Left ventricle myocardium inferior (tissue), 1 donor: ENCODE measurements at regions not wholly inside any gene's neighbourhood (a gene's known extent, or its start where the extent isn't known, plus 50 kb on each side); places are given as distances from the start of the nearest gene placed in this dataset.
"Not testable (repeated sequence)": the region's sequence is repeated elsewhere in the genome, so short reads cannot be mapped to it uniquely, and the experiment has no call there.

Source experiments
- DNase-seq: peaks from one replicate; pipeline ENCODE4 v3.0.0-alpha.2; 2020
- H3K27ac ChIP-seq: fragments of 200-600 bp; replicated peaks from 2 replicates; pipeline ENCODE4 v1.8.0; 2021
- H3K27me3 ChIP-seq: fragments of 200-600 bp; 2 replicates; pipeline ENCODE4 v1.8.0; 2021; ENCODE audit warnings: low read depth
- H3K36me3 ChIP-seq: fragments of 200-600 bp; 2 replicates; pipeline ENCODE4 v1.8.0; 2021
- H3K4me1 ChIP-seq: fragments of 200-600 bp; 2 replicates; pipeline ENCODE4 v1.8.0; 2021
- H3K4me3 ChIP-seq: fragments of 200-600 bp; 2 replicates; pipeline ENCODE4 v1.8.0; 2021; ENCODE audit warnings: mild to moderate bottlenecking, moderate library complexity
- H3K9me3 ChIP-seq: fragments of 200-600 bp; replicated peaks from 2 replicates; pipeline ENCODE4 v1.8.0; 2021
- CTCF ChIP-seq: fragments of 200-600 bp; IDR thresholded peaks from 2 replicates; pipeline ENCODE4 v1.8.0; 2021; ENCODE audit warnings: antibody characterized with exemption, mild to moderate bottlenecking, borderline replicate concordance
- intact Hi-C: fragments of 100-400 bp; cut with micrococcal nuclease; formaldehyde crosslinking; loops from one replicate; pipeline ENCODE4 v1.11.0; 2022
- donor health status: DM: no; HTN: yes; CAD: no; lungs with severe emphysema.

GRCh38 chrX:25869761-25870160 lies 268.4 kb upstream of the MAGEB18 start:
- no peak for TF ChIP-seq CTCF
- H3K27me3 ChIP-seq: no peaks in the 10 kb centered on the region

DNA sequence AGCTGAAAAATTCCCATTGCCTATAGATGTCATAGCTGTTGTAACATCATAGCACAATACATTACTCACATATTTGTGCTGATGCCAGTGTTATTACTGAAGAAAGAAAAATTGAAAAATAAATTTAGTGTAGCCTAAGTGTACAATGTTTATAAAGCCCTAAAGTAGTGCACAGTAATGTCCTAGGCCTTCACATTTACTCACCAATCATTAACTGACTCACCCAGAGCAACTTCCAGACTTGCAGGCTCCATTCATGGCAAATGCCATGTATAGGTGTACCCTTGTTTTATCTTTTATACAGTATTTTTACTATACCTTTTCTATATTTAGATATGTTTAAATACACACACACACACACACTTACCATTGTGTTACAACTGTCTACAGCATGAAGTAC lies 265.4 kb upstream of the MAGEB18 start:
- no peaks in the 10 kb centered on the region for H3K27me3 ChIP-seq
- H3K4me3 ChIP-seq: no peak overlapping the region
- no peak for TF ChIP-seq CTCF
- no peaks in the 10 kb centered on the region for H3K36me3 ChIP-seq
- no peak overlapping the region for H3K27ac ChIP-seq
- DNase-seq: no peak
- intact Hi-C loops: no loop called here
- no peaks in the 10 kb centered on the region for H3K9me3 ChIP-seq
- no peaks in the 10 kb centered on the region for H3K4me1 ChIP-seq

More at GRCh38 chrX:25869761-25870160, 268.4 kb upstream of the MAGEB18 start:
- H3K4me1 ChIP-seq: no peaks in the 10 kb centered on the region
- no peaks in the 10 kb centered on the region for H3K9me3 ChIP-seq
- H3K27ac ChIP-seq: no peak overlapping the region
- no peak for DNase-seq
- no peaks in the 10 kb centered on the region for H3K36me3 ChIP-seq
- intact Hi-C loops: no loop called here
- H3K4me3 ChIP-seq: no peak overlapping the region

GRCh38 chrX:25873196-25873595 lies 264.9 kb upstream of the MAGEB18 start:
- DNase-seq: no peak
- Histone ChIP-seq H3K36me3 (no peaks in the 10 kb centered on the region), H3K27ac (no peak overlapping the region), H3K27me3 (no peaks in the 10 kb centered on the region), H3K9me3 (no peaks in the 10 kb centered on the region), H3K4me1 (no peaks in the 10 kb centered on the region), H3K4me3 (no peak overlapping the region)
- intact Hi-C loops: no loop called here
- no peak for TF ChIP-seq CTCF

DNA sequence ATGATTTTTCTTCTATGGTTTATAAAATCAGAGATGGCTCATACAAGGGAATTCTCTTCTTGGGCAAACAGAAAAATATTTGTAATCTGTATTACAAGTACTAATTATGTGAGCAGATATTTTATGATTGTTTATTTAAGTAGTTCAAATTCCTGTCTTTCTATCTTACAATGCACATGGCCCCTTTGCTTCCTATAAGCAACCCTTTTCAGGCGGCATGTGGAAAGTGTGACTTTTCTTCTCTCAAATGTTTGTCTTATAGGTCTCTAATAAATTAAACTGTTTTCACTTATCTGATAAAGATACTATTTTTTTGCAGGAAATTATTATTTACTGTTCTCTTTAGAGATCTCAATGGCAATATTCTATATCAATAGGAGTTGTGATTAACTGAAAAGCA lies 259.3 kb upstream of the MAGEB18 start:
- H3K27ac ChIP-seq: no peak overlapping the region
- H3K9me3 ChIP-seq: no peaks in the 10 kb centered on the region
- intact Hi-C loops: no loop called here
- no peak for TF ChIP-seq CTCF
- H3K4me3 ChIP-seq: no peak overlapping the region
- H3K27me3 ChIP-seq: no peaks in the 10 kb centered on the region
- H3K36me3 ChIP-seq: no peaks in the 10 kb centered on the region
- DNase-seq: no peak
- no peaks in the 10 kb centered on the region for H3K4me1 ChIP-seq

DNA sequence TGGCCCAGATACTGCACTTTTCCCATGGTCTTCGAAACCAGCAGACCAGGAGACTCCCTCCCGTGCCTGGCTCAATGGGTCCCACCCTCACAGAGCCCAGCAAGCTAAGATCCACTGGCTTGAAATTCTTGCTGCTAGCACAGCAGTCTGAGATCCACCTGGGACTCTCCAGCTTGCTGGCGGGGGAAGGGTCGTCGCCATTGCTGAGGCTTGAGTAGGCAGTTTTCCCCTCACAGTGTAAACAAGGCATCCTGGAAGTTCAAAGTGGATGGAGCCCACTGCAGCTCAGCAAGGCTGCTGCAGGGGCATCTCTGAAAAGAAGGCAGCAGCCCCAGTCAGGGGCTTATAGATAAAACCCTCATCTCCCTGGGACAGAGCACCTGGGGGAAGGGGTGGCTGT lies 255.6 kb upstream of the MAGEB18 start:
- DNase-seq, intact Hi-C loops: not testable (repeated sequence)

DNA sequence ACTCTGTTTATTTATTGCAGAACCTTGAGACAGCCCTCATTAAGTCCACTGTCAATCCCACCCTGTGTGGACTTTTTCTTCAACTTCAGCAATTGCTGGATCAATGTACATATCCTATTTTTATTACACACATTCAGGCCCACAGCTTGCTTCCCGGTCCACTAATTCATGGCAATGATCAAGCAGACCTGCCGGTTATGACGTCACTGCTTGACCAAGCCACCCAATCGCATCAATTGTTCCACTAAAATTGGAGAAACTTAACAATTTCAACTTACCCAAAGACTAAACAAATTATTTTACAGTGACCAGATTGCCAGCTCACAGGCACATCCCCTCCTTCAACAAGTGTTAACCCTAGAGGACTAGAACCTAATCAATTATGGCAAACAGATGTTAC lies 240.4 kb upstream of the MAGEB18 start:
- H3K27ac ChIP-seq: no peak overlapping the region
- intact Hi-C loops: no loop called here
- no peak overlapping the region for H3K4me3 ChIP-seq
- no peaks in the 10 kb centered on the region for H3K27me3 ChIP-seq
- TF ChIP-seq CTCF: no peak
- H3K9me3 ChIP-seq: peaks cover 4% of the 10 kb centered on the region
- H3K4me1 ChIP-seq: no peaks in the 10 kb centered on the region
- DNase-seq: no peak
- H3K36me3 ChIP-seq: no peaks in the 10 kb centered on the region

More for the DNA sequence above, 255.6 kb upstream of the MAGEB18 start:
- not testable (repeated sequence) for H3K27ac ChIP-seq, H3K4me1 ChIP-seq, H3K9me3 ChIP-seq, H3K36me3 ChIP-seq, H3K4me3 ChIP-seq, H3K27me3 ChIP-seq

DNA sequence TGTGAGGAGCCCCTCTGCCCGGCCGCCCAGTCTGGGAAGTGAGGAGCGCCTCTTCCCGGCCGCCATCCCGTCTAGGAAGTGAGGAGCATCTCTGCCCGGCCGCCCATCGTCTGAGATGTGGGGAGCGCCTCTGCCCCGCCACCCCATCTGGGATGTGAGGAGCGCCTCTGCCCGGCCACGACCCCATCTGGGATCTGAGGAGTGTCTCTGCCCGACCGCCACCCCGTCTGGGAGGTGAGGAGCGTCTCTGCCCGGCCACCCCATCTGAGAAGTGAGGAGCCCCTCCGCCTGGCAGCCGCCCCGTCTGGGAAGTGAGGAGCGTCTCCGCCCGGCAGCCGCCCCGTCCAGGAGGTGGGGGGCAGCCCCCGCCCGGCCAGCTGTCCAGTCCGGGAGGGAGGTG lies 232.4 kb upstream of the MAGEB18 start:
- H3K9me3 ChIP-seq, H3K27me3 ChIP-seq, H3K4me3 ChIP-seq, H3K27ac ChIP-seq, intact Hi-C loops, H3K4me1 ChIP-seq, DNase-seq, H3K36me3 ChIP-seq: not testable (repeated sequence)
